Naive thymus-derived CD4-positive, alpha-beta T cell (primary cell): ENCODE measurements at regions not wholly inside any gene's neighbourhood (a gene's known extent, or its start where the extent isn't known, plus 50 kb on each side); places are given as distances from the start of the nearest gene placed in this dataset.
"Not testable (repeated sequence)": the region's sequence is repeated elsewhere in the genome, so short reads cannot be mapped to it uniquely, and the experiment has no call there.

Experiments used
- ATAC-seq: fragments of 150-1000 bp; cut with Tn5 transposase; 2 replicates; pipeline ENCODE4 v1.10.0; 2021; ENCODE audit warnings: mild to moderate bottlenecking, moderate library complexity
- CTCF ChIA-PET: fragments of 350-600 bp; sonication (Branson Sonifier 250); formaldehyde crosslinking; loops from one replicate; lab custom pipeline; 2021; ENCODE audit warnings: antibody characterized with exemption; lab: Charles Lee
- POLR2A ChIA-PET: fragments of 350-600 bp; sonication (Branson Sonifier 250); formaldehyde crosslinking; loops from one replicate; lab custom pipeline; 2021; ENCODE audit warnings: antibody characterized with exemption, inconsistent platforms; lab: Charles Lee
- DNase-seq, 9 donors: peaks; one replicate each; pipeline versions ENCODE4 v3.0.0 to v3.0.0-alpha.2; 2020 to 2022; ENCODE audit warnings: mixed read lengths in 1 of 9
- H3K27ac ChIP-seq: one replicate; pipeline ENCODE4 v1.7.0; 2013; ENCODE audit warnings: mild to moderate bottlenecking, low read depth, low read length, moderate library complexity
- H3K27me3 ChIP-seq, 2 donors: one replicate each; pipeline ENCODE4 v1.7.0; 2013; ENCODE audit warnings: low read length in 2 of 2, mild to moderate bottlenecking in 2 of 2, moderate library complexity in 2 of 2; ENCODE audit not compliant: control insufficient read depth in 2 of 2, insufficient read depth in 2 of 2
- H3K36me3 ChIP-seq, 3 experiments: 1 replicate in 2 of 3; 2 replicates in 1 of 3; pipeline ENCODE4 v1.7.0; 2013; ENCODE audit warnings: low read length in 3 of 3, mild to moderate bottlenecking in 3 of 3, moderate library complexity in 1 of 3; ENCODE audit not compliant: insufficient read depth in 3 of 3, control insufficient read depth in 2 of 3
- H3K4me1 ChIP-seq, 2 donors: one replicate each; pipeline ENCODE4 v1.7.0; 2013; ENCODE audit warnings: low read length in 2 of 2, mild to moderate bottlenecking in 2 of 2, moderate library complexity in 1 of 2; ENCODE audit not compliant: control insufficient read depth in 2 of 2, insufficient read depth in 2 of 2
- H3K4me3 ChIP-seq: 2 replicates; pipeline ENCODE4 v1.7.0; 2013; ENCODE audit warnings: mild to moderate bottlenecking, low read length
- H3K9me3 ChIP-seq, 3 experiments: 1 replicate in 2 of 3; 2 replicates in 1 of 3; pipeline ENCODE4 v1.7.0; 2013; ENCODE audit warnings: low read length in 3 of 3; ENCODE audit not compliant: control insufficient read depth in 2 of 3
- H3K27ac Mint-ChIP-seq, 9 donors: one replicate each; pipeline ENCODE4 v1.8.0; 2020 to 2022; ENCODE audit warnings: mixed read lengths in 9 of 9, mild to moderate bottlenecking in 8 of 9, moderate library complexity in 5 of 9, inconsistent platforms in 2 of 9
- H3K27me3 Mint-ChIP-seq, 5 donors: one replicate each; pipeline ENCODE4 v1.8.0; 2021 to 2022; ENCODE audit warnings: mixed read lengths in 5 of 5, mild to moderate bottlenecking in 1 of 5
- H3K36me3 Mint-ChIP-seq, 5 donors: one replicate each; pipeline ENCODE4 v1.8.0; 2020 to 2022; ENCODE audit warnings: mixed read lengths in 5 of 5, mild to moderate bottlenecking in 3 of 5, inconsistent platforms in 1 of 5
- H3K4me1 Mint-ChIP-seq, 7 donors: one replicate each; pipeline ENCODE4 v1.8.0; 2020 to 2022; ENCODE audit warnings: mixed read lengths in 7 of 7, mild to moderate bottlenecking in 3 of 7, inconsistent platforms in 1 of 7
- H3K4me3 Mint-ChIP-seq, 10 donors: one replicate each; pipeline ENCODE4 v1.8.0; 2020 to 2022; ENCODE audit warnings: mild to moderate bottlenecking in 10 of 10, mixed read lengths in 10 of 10, moderate library complexity in 6 of 10, inconsistent platforms in 2 of 10
- H3K9me3 Mint-ChIP-seq, 11 donors: one replicate each; pipeline ENCODE4 v1.8.0; 2020 to 2022; ENCODE audit warnings: mixed read lengths in 11 of 11, mild to moderate bottlenecking in 4 of 11, inconsistent platforms in 1 of 11, moderate library complexity in 1 of 11
- intact Hi-C, 2 donors: fragments of 100-400 bp; cut with micrococcal nuclease; formaldehyde crosslinking; loops; one replicate each; pipeline ENCODE4 v1.15.1; 2023

GRCh38 chr10:30687698-30688213 is 58.2 kb upstream of the LYZL2 start:
- intact Hi-C loops: loop anchor here (1.0 to 5.0 kb wide), 9 partner anchors 8 to 1190 kb away; no protein-coding TSS in a partner anchor
- Mint-ChIP-seq H3K4me3 (no peak overlapping the region), H3K27ac (peak overlapping the region in 1 of 9 donors; percentile 47), H3K27me3 (peaks cover 11 to 38% (median 28%) of the 10 kb centered on the region in 5 donors), H3K4me1 (peaks cover 0 to 39% (median 2%) of the 10 kb centered on the region in 7 donors), H3K36me3 (peaks cover 0 to 3% (median 0%) of the 10 kb centered on the region in 5 donors), H3K9me3 (no peaks in the 10 kb centered on the region)
- Histone ChIP-seq H3K27ac (no peak overlapping the region), H3K36me3 (no peaks in the 10 kb centered on the region), H3K4me3 (no peak overlapping the region), H3K9me3 (no peaks in the 10 kb centered on the region), H3K4me1 (no peaks in the 10 kb centered on the region), H3K27me3 (no peaks in the 10 kb centered on the region)
- DNase-seq (peak; percentile 53 to 80 (median 67)), ATAC-seq (peak; percentile 84)
- ChIA-PET CTCF (interaction anchor here (0.7 to 9.8 kb wide), 14 partner anchors 9 to 324 kb away, joined by 3 to 139 read pairs (median 4); no protein-coding TSS in a partner anchor), POLR2A (interaction anchor here (0.6 to 1.2 kb wide), 6 partner anchors 10 to 44 kb away, joined by 3 to 4 read pairs (median 3); no protein-coding TSS in a partner anchor)

GRCh38 chr10:30686708-30687107 is 57.2 kb upstream of the LYZL2 start:
- H3K27me3 Mint-ChIP-seq: peaks cover 14 to 47% (median 36%) of the 10 kb centered on the region in 5 donors
- peak overlapping the region in 1 of 9 donors; percentile 35 for H3K27ac Mint-ChIP-seq
- DNase-seq: no peak
- H3K36me3 Mint-ChIP-seq: peaks cover 0 to 3% (median 0%) of the 10 kb centered on the region in 5 donors
- POLR2A ChIA-PET: no interaction called here
- H3K9me3 ChIP-seq: no peaks in the 10 kb centered on the region
- H3K27ac ChIP-seq: no peak overlapping the region
- no peak overlapping the region for H3K4me3 Mint-ChIP-seq
- H3K9me3 Mint-ChIP-seq: no peaks in the 10 kb centered on the region
- no peaks in the 10 kb centered on the region for H3K27me3 ChIP-seq
- no peaks in the 10 kb centered on the region for H3K4me1 ChIP-seq
- no peak overlapping the region for H3K4me3 ChIP-seq
- peaks cover 0 to 43% (median 2%) of the 10 kb centered on the region in 7 donors for H3K4me1 Mint-ChIP-seq
- intact Hi-C loops: loop anchor here (1.0 to 5.0 kb wide), 9 partner anchors 9 to 1189 kb away; no protein-coding TSS in a partner anchor
- no peaks in the 10 kb centered on the region for H3K36me3 ChIP-seq
- ATAC-seq: no peak
- CTCF ChIA-PET: interaction anchor here (1.1 to 9.8 kb wide), 6 partner anchors 10 to 43 kb away, joined by 3 to 139 read pairs (median 5); no protein-coding TSS in a partner anchor

GRCh38 chr10:30683496-30683895 is 53.9 kb upstream of the LYZL2 start:
- Histone ChIP-seq H3K4me1 (no peaks in the 10 kb centered on the region), H3K27ac (no peak overlapping the region), H3K27me3 (no peaks in the 10 kb centered on the region), H3K9me3 (peaks cover 0 to 5% (median 0%) of the 10 kb centered on the region in 3 experiments), H3K36me3 (no peaks in the 10 kb centered on the region), H3K4me3 (no peak overlapping the region)
- ATAC-seq (peak; percentile 27), DNase-seq (no peak)
- CTCF ChIA-PET: interaction anchor here (0.9 to 9.8 kb wide), 2 partner anchors 8 to 36 kb away, joined by 3 to 139 read pairs; no protein-coding TSS in a partner anchor
- Mint-ChIP-seq H3K4me1 (peaks cover 0 to 45% (median 2%) of the 10 kb centered on the region in 7 donors), H3K27me3 (peaks cover 28 to 57% (median 44%) of the 10 kb centered on the region in 5 donors), H3K27ac (peak overlapping the region in 1 of 9 donors; percentile 10), H3K36me3 (peaks cover 0 to 19% (median 0%) of the 10 kb centered on the region in 5 donors), H3K4me3 (peak overlapping the region in 1 of 10 donors; percentile 19), H3K9me3 (peaks cover 0 to 27% (median 7%) of the 10 kb centered on the region in 11 donors)
- POLR2A ChIA-PET: no interaction called here
- intact Hi-C loops: no loop called here

GRCh38 chr10:30682377-30683199 is 53.0 kb upstream of the LYZL2 start:
- CTCF ChIA-PET: interaction anchor here (0.9 kb wide), 1 partner anchor 9 kb away, joined by 3 read pairs; no protein-coding TSS in a partner anchor
- intact Hi-C loops: loop anchor here in 1 of 2 donors (1.0 kb wide), 1 partner anchor 19 kb away; no protein-coding TSS in a partner anchor
- H3K27ac Mint-ChIP-seq: peak overlapping the region in 1 of 9 donors; percentile 13

GRCh38 chr10:30680908-30681307 is 51.4 kb upstream of the LYZL2 start:
- Histone ChIP-seq H3K4me3 (no peak overlapping the region), H3K36me3 (no peaks in the 10 kb centered on the region), H3K27me3 (no peaks in the 10 kb centered on the region), H3K27ac (no peak overlapping the region), H3K9me3 (peaks cover 0 to 5% (median 0%) of the 10 kb centered on the region in 3 experiments), H3K4me1 (no peaks in the 10 kb centered on the region)
- H3K27ac Mint-ChIP-seq: no peak overlapping the region
- H3K36me3 Mint-ChIP-seq: peaks cover 0 to 19% (median 0%) of the 10 kb centered on the region in 5 donors
- ChIA-PET POLR2A (no interaction called here), CTCF (interaction anchor here (1.3 kb wide), 1 partner anchor 46 kb away, joined by 4 read pairs; no protein-coding TSS in a partner anchor)
- DNase-seq: no peak
- no peak for ATAC-seq
- H3K4me3 Mint-ChIP-seq: no peak overlapping the region
- peaks cover 24 to 45% (median 27%) of the 10 kb centered on the region in 5 donors for H3K27me3 Mint-ChIP-seq
- H3K4me1 Mint-ChIP-seq: peaks cover 0 to 30% (median 0%) of the 10 kb centered on the region in 7 donors
- intact Hi-C loops: no loop called here
- H3K9me3 Mint-ChIP-seq: peaks cover 0 to 27% (median 7%) of the 10 kb centered on the region in 11 donors

More at GRCh38 chr10:30682377-30683199, 53.0 kb upstream of the LYZL2 start:
- peaks cover 28 to 56% (median 43%) of the 10 kb centered on the region in 5 donors for H3K27me3 Mint-ChIP-seq
- DNase-seq (peak in 1 of 9 donors; percentile 74), ATAC-seq (peak; percentile 61)
- H3K4me3 ChIP-seq, H3K27me3 ChIP-seq, H3K4me1 ChIP-seq, H3K36me3 ChIP-seq, H3K27ac ChIP-seq, POLR2A ChIA-PET, H3K9me3 ChIP-seq, H3K4me3 Mint-ChIP-seq: not testable (repeated sequence)
- H3K36me3 Mint-ChIP-seq: peaks cover 0 to 19% (median 0%) of the 10 kb centered on the region in 5 donors
- H3K9me3 Mint-ChIP-seq: peaks cover 0 to 27% (median 7%) of the 10 kb centered on the region in 11 donors
- peaks cover 0 to 40% (median 0%) of the 10 kb centered on the region in 7 donors for H3K4me1 Mint-ChIP-seq
